Spleen (tissue), 11 donors: ENCODE measurements at regions not wholly inside any gene's neighbourhood (a gene's known extent, or its start where the extent isn't known, plus 50 kb on each side); places are given as distances from the start of the nearest gene placed in this dataset.

ENCODE experiments used
- DNase-seq: peaks from one replicate; pipeline ENCODE4 v3.0.0-alpha.2; 2020
- H3K27ac ChIP-seq, 8 donors: fragments of 200-600 bp; sonication (generic) in 7 of 8; 1 replicate in 4 of 8; 2 replicates in 4 of 8; pipeline versions ENCODE4 v1.5.0 to v1.8.0; 2016 to 2021; ENCODE audit warnings: inconsistent platforms in 4 of 8, mild to moderate bottlenecking in 4 of 8, moderate library complexity in 1 of 8
- H3K27me3 ChIP-seq, 7 donors: fragments of 200-600 bp; sonication (generic) in 6 of 7; replicated peaks in 1 of 7; 1 replicate in 4 of 7; 2 replicates in 3 of 7; pipeline versions ENCODE4 v1.5.0 to v1.8.0; 2016 to 2021; ENCODE audit warnings: inconsistent platforms in 3 of 7, mild to moderate bottlenecking in 1 of 7
- H3K36me3 ChIP-seq, 6 donors: fragments of 200-600 bp; sonication (generic) in 5 of 6; 1 replicate in 4 of 6; 2 replicates in 2 of 6; pipeline versions ENCODE4 v1.5.0 to v1.8.0; 2016 to 2021; ENCODE audit warnings: inconsistent platforms in 2 of 6
- H3K4me1 ChIP-seq, 6 donors: fragments of 200-600 bp; sonication (generic) in 5 of 6; 1 replicate in 3 of 6; 2 replicates in 3 of 6; pipeline versions ENCODE4 v1.5.0 to v1.8.0; 2016 to 2021; ENCODE audit warnings: inconsistent platforms in 3 of 6
- H3K4me3 ChIP-seq, 8 donors: fragments of 200-600 bp; sonication (generic) in 7 of 8; 1 replicate in 4 of 8; 2 replicates in 4 of 8; pipeline versions ENCODE4 v1.5.0 to v1.8.0; 2016 to 2021; ENCODE audit warnings: inconsistent platforms in 4 of 8, mild to moderate bottlenecking in 4 of 8, moderate library complexity in 2 of 8
- H3K9me3 ChIP-seq, 8 donors: fragments of 200-600 bp; sonication (generic) in 7 of 8; 1 replicate in 4 of 8; 2 replicates in 4 of 8; pipeline versions ENCODE4 v1.5.0 to v1.8.0; 2016 to 2021; ENCODE audit warnings: inconsistent platforms in 4 of 8
- CTCF ChIP-seq, 11 experiments: fragments of 200-600 bp in 7 of 11; fragments of 450-650 bp in 4 of 11; sonication (generic) in 4 of 11; IDR thresholded peaks in 8 of 11; conservative IDR thresholded peaks in 3 of 11; 1 replicate in 7 of 11; 2 replicates in 4 of 11; pipeline versions ENCODE4 v1.4.0 to v1.8.0; 2016 to 2021; ENCODE audit warnings: antibody characterized with exemption in 11 of 11, inconsistent platforms in 4 of 11, mild to moderate bottlenecking in 1 of 11
- POLR2A ChIP-seq, 3 donors: fragments of 450-650 bp; IDR thresholded peaks; one replicate each; pipeline ENCODE4 v1.5.1; 2017; ENCODE audit warnings: antibody characterized with exemption in 3 of 3, mild to moderate bottlenecking in 1 of 3
- POLR2AphosphoS5 ChIP-seq, 3 donors: sonication (generic); formaldehyde crosslinking; IDR thresholded peaks; one replicate each; pipeline ENCODE4 v1.5.1; 2017; ENCODE audit warnings: antibody characterized with exemption in 3 of 3
- WGBS, 5 donors: extraction: QIAGEN DNeasy Blood & Tissue Kit in 3 of 5; methylation state at CpG; one replicate each; pipeline versions ENCODE4 v1.1.5 to v1.1.7; 2013 to 2018; 5-methylcytosine and 5-hydroxymethylcytosine counted together
- intact Hi-C: fragments of 100-400 bp; cut with DNase I; formaldehyde crosslinking; loops from one replicate; pipeline ENCODE4 v1.15.0; 2023; ENCODE audit warnings: low total_unique reads
- donor health status: healthy with polysubstance abuse.
- donor health status: DM: no; HTN: no; CAD: no; lungs with moderate emphysema.
- donor health status: DM: no; HTN: no; CAD: no.
- donor health status: Bipolar disorder and iron deficiency.
- donor health status: healthy.
- donor health status: DM: no; HTN: no; CAD: no.
- donor health status: DM: yes; HTN: yes; CAD: no.

- TF ChIP-seq POLR2AphosphoS5 (IDR thresholded peaks at IDR 0.05) (no peak), CTCF (IDR thresholded peaks at IDR 0.05 in 8 of 11, conservative IDR thresholded peaks at IDR 0.05 in 3 of 11) (no peak), POLR2A (IDR thresholded peaks at IDR 0.05) (no peak)
Measured at GRCh38 chr9:22742401-22742800, 295.8 kb downstream of the DMRTA1 start.

GRCh38 chr9:22773501-22774220 lies 327.0 kb downstream of the DMRTA1 start:
- H3K27ac ChIP-seq: no peak overlapping the region
- peaks cover 0 to 11% (median 0%) of the 10 kb centered on the region in 8 donors for H3K9me3 ChIP-seq
- WGBS, 5 donors: 80 to 96% (median 84%) methylated on average over 3 of the region's 3 CpGs
- H3K4me1 ChIP-seq: no peaks in the 10 kb centered on the region
- DNase-seq: no peak
- TF ChIP-seq CTCF (IDR thresholded peaks at IDR 0.05 in 8 of 11, conservative IDR thresholded peaks at IDR 0.05 in 3 of 11) (no peak), POLR2AphosphoS5 (IDR thresholded peaks at IDR 0.05) (no peak), POLR2A (IDR thresholded peaks at IDR 0.05) (no peak)
- H3K4me3 ChIP-seq: no peak overlapping the region
- H3K36me3 ChIP-seq: no peaks in the 10 kb centered on the region
- intact Hi-C loops: no loop called here
- no peaks in the 10 kb centered on the region for H3K27me3 ChIP-seq

More at GRCh38 chr9:22742401-22742800, 295.8 kb downstream of the DMRTA1 start:
- Histone ChIP-seq H3K9me3 (peaks cover 0 to 28% (median 6%) of the 10 kb centered on the region in 8 donors), H3K4me3 (no peak overlapping the region), H3K27me3 (no peaks in the 10 kb centered on the region), H3K36me3 (no peaks in the 10 kb centered on the region), H3K4me1 (no peaks in the 10 kb centered on the region), H3K27ac (no peak overlapping the region)
- intact Hi-C loops: no loop called here
- no peak for DNase-seq

DNA sequence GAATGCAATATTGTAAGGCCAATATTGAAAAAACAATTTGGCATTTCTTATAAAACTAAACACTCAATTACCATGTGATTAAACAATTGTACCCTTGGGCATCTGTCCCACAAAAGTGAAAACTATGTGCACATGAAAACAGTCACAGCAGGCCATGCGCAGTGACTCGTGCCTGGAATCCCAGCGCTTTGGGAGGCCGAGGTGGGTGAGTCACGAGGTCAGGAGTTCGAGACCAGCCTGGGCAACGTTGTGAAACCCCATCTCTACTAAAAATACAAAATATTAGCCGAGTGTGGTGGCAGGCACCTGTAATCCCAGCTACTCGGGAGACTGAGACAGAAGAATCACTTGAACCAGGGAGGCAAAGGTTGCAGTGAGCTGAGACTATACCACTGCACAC lies 343.7 kb downstream of the DMRTA1 start:
- no peaks in the 10 kb centered on the region for H3K4me1 ChIP-seq
- H3K27ac ChIP-seq: no peak overlapping the region
- peaks cover 0 to 36% (median 9%) of the 10 kb centered on the region in 8 donors for H3K9me3 ChIP-seq
- peak; percentile 56 for DNase-seq
- H3K4me3 ChIP-seq: no peak overlapping the region
- H3K27me3 ChIP-seq: no peaks in the 10 kb centered on the region
- intact Hi-C loops: no loop called here
- no peak for TF ChIP-seq POLR2A (IDR thresholded peaks at IDR 0.05)
- no peak for TF ChIP-seq POLR2AphosphoS5 (IDR thresholded peaks at IDR 0.05)
- no peak for TF ChIP-seq CTCF (IDR thresholded peaks at IDR 0.05 in 8 of 11, conservative IDR thresholded peaks at IDR 0.05 in 3 of 11)
- WGBS, 5 donors: 74 to 83% (median 80%) methylated on average over 9 of the region's 9 CpGs
- no peaks in the 10 kb centered on the region for H3K36me3 ChIP-seq

- no peaks in the 10 kb centered on the region for H3K36me3 ChIP-seq
- peaks cover 0 to 12% (median 3%) of the 10 kb centered on the region in 8 donors for H3K9me3 ChIP-seq
- 52 to 75% (median 53%) methylated on average over 1 of the region's 1 CpG for WGBS, 5 donors
- no peak overlapping the region for H3K4me3 ChIP-seq
- intact Hi-C loops: no loop called here
- TF ChIP-seq POLR2AphosphoS5 (IDR thresholded peaks at IDR 0.05): no peak
- TF ChIP-seq CTCF (IDR thresholded peaks at IDR 0.05 in 8 of 11, conservative IDR thresholded peaks at IDR 0.05 in 3 of 11): no peak
- TF ChIP-seq POLR2A (IDR thresholded peaks at IDR 0.05): no peak
- H3K27ac ChIP-seq: no peak overlapping the region
- no peak for DNase-seq
- H3K27me3 ChIP-seq: no peaks in the 10 kb centered on the region
- no peaks in the 10 kb centered on the region for H3K4me1 ChIP-seq
Measured at GRCh38 chr9:22808876-22809275, 362.3 kb downstream of the DMRTA1 start.
